ENCODE measurements at regions not wholly inside any gene's neighbourhood (a gene's known extent, or its start where the extent isn't known, plus 50 kb on each side); places are given as distances from the start of the nearest gene placed in this dataset.
"Not testable (repeated sequence)": the region's sequence is repeated elsewhere in the genome, so short reads cannot be mapped to it uniquely, and the experiment has no call there.

- no peak for DNase-seq
These were observed 416.7 kb upstream of the MAOA start for GRCh38 chrX:43239356-43239755.

- DNase-seq = no peak
These were observed 400.5 kb upstream of the MAOA start for GRCh38 chrX:43255596-43255995.

GRCh38 chrX:43266487-43266886 is 389.6 kb upstream of the MAOA start:
- no peak for DNase-seq

- DNase-seq = no peak
These were observed 388.4 kb upstream of the MAOA start for GRCh38 chrX:43267652-43268051.

GRCh38 chrX:43269201-43269600 is 386.9 kb upstream of the MAOA start:
- no peak for DNase-seq

- DNase-seq = no peak
These were observed 378.2 kb upstream of the MAOA start for GRCh38 chrX:43277879-43278278.

GRCh38 chrX:43278440-43278839 is 377.7 kb upstream of the MAOA start:
- DNase-seq = no peak

GRCh38 chrX:43279341-43279808 is 376.7 kb upstream of the MAOA start:
- no peak for DNase-seq

- no peak for DNase-seq
These were observed 372.9 kb upstream of the MAOA start for GRCh38 chrX:43283187-43283586.

- not testable (repeated sequence) for DNase-seq
These were observed 344.5 kb upstream of the MAOA start for GRCh38 chrX:43311625-43312024.

- DNase-seq = no peak
These were observed 343.1 kb upstream of the MAOA start for GRCh38 chrX:43313035-43313434.

- DNase-seq = no peak
These were observed 341.6 kb upstream of the MAOA start for GRCh38 chrX:43314525-43314924.

- no peak for DNase-seq
These were observed 340.5 kb upstream of the MAOA start for GRCh38 chrX:43315622-43316021.

GRCh38 chrX:43316146-43316545 is 340.0 kb upstream of the MAOA start:
- DNase-seq = no peak

- no peak for DNase-seq
These were observed 338.7 kb upstream of the MAOA start for GRCh38 chrX:43317378-43317777.

- no peak for DNase-seq
These were observed 327.6 kb upstream of the MAOA start for GRCh38 chrX:43328358-43328946.

GRCh38 chrX:43333543-43333942 is 322.6 kb upstream of the MAOA start:
- no peak for DNase-seq

GRCh38 chrX:43345166-43345565 is 310.9 kb upstream of the MAOA start:
- no peak for DNase-seq

GRCh38 chrX:43349363-43349762 is 306.7 kb upstream of the MAOA start:
- no peak for DNase-seq

GRCh38 chrX:43350935-43351334 is 305.2 kb upstream of the MAOA start:
- no peak for DNase-seq

- DNase-seq = no peak
These were observed 298.4 kb upstream of the MAOA start for GRCh38 chrX:43357741-43358140.

GRCh38 chrX:43373032-43373431 is 283.1 kb upstream of the MAOA start:
- DNase-seq = no peak

GRCh38 chrX:43375136-43375535 is 281.0 kb upstream of the MAOA start:
- no peak for DNase-seq

GRCh38 chrX:43380704-43381103 is 275.4 kb upstream of the MAOA start:
- no peak for DNase-seq

GRCh38 chrX:43386875-43387274 is 269.2 kb upstream of the MAOA start:
- no peak for DNase-seq

- no peak for DNase-seq
These were observed 250.9 kb upstream of the MAOA start for GRCh38 chrX:43405191-43405590.
